Hepatocyte (in vitro differentiated cells): ENCODE measurements at regions not wholly inside any gene's neighbourhood (a gene's known extent, or its start where the extent isn't known, plus 50 kb on each side); places are given as distances from the start of the nearest gene placed in this dataset.

ENCODE experiments used
- EZH2 ChIP-seq: fragments of 200-600 bp; sonication (generic); IDR thresholded peaks from 2 replicates; pipeline ENCODE4 v1.6.1; 2016; ENCODE audit warnings: antibody characterized with exemption, mild to moderate bottlenecking, borderline replicate concordance
- EZH2phosphoT487 ChIP-seq: fragments of 200-600 bp; sonication (generic); IDR thresholded peaks from one replicate; pipeline ENCODE4 v1.6.1; 2018; ENCODE audit warnings: antibody characterized with exemption, mild to moderate bottlenecking, low read depth, moderate library complexity; ENCODE audit not compliant: unreplicated experiment, severe bottlenecking
- TF ChIP-seq, protein P1 (sequence below): fragments of 200-600 bp; sonication (generic); IDR thresholded peaks from 2 replicates; pipeline ENCODE4 v1.5.1; 2016; ENCODE audit warnings: antibody characterized with exemption, mild to moderate bottlenecking; ENCODE audit not compliant: poor library complexity

DNA sequence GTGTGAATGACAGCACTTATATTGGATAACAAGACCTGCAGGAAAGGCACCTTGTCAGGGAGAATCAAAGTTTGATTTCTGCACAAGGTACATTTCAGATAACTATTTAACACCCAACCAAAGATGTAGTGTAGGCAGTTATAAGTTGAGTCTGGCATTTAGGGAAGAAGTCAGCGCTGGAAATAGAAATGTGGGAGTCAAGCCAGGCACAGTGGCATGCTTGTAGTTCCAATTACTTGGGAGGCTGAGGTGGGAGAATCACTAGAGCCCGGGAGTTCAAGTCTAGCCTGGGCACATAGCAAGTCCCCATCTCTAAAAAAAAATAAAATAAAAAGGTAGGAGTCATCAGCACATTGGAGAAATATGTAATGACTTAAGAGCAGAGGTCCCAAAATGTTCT lies 295.1 kb downstream of the ZNF674 start:
- TF ChIP-seq EZH2phosphoT487 (no peak), EZH2 (no peak)
- TF ChIP-seq, protein P1, sequence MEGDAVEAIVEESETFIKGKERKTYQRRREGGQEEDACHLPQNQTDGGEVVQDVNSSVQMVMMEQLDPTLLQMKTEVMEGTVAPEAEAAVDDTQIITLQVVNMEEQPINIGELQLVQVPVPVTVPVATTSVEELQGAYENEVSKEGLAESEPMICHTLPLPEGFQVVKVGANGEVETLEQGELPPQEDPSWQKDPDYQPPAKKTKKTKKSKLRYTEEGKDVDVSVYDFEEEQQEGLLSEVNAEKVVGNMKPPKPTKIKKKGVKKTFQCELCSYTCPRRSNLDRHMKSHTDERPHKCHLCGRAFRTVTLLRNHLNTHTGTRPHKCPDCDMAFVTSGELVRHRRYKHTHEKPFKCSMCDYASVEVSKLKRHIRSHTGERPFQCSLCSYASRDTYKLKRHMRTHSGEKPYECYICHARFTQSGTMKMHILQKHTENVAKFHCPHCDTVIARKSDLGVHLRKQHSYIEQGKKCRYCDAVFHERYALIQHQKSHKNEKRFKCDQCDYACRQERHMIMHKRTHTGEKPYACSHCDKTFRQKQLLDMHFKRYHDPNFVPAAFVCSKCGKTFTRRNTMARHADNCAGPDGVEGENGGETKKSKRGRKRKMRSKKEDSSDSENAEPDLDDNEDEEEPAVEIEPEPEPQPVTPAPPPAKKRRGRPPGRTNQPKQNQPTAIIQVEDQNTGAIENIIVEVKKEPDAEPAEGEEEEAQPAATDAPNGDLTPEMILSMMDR: no peak
